Upper lobe of left lung (tissue), 6 donors: ENCODE measurements at regions not wholly inside any gene's neighbourhood (a gene's known extent, or its start where the extent isn't known, plus 50 kb on each side); places are given as distances from the start of the nearest gene placed in this dataset.

Experiments
- ATAC-seq, 2 donors: fragments of 200-7000 bp; cut with Tn5 transposase; one replicate each; pipeline ENCODE4 v1.9.1; 2022; ENCODE audit warnings: mild to moderate bottlenecking in 2 of 2, moderate library complexity in 2 of 2; ENCODE audit not compliant: low FRiP score in 2 of 2
- DNase-seq, 2 donors: peaks; one replicate each; pipeline ENCODE4 v3.0.0-alpha.2; 2019 to 2020
- H3K27ac ChIP-seq, 4 donors: fragments of 200-600 bp; sonication (generic); one replicate each; pipeline ENCODE4 v1.5.1; 2016 to 2019
- H3K27me3 ChIP-seq, 4 donors: fragments of 200-600 bp; sonication (generic); one replicate each; pipeline ENCODE4 v1.5.1; 2017 to 2019
- H3K36me3 ChIP-seq, 4 donors: fragments of 200-600 bp; sonication (generic); one replicate each; pipeline ENCODE4 v1.5.1; 2016 to 2019
- H3K4me1 ChIP-seq, 4 donors: fragments of 200-600 bp; sonication (generic); one replicate each; pipeline ENCODE4 v1.5.1; 2018 to 2019
- H3K4me3 ChIP-seq, 4 donors: fragments of 200-600 bp; sonication (generic); one replicate each; pipeline ENCODE4 v1.5.1; 2017 to 2019; ENCODE audit warnings: mild to moderate bottlenecking in 2 of 4, moderate library complexity in 1 of 4
- H3K9me3 ChIP-seq, 4 donors: fragments of 200-600 bp; sonication (generic); one replicate each; pipeline ENCODE4 v1.5.1; 2018 to 2019
- CTCF ChIP-seq, 6 experiments: fragments of 450-650 bp in 4 of 6; fragments of 200-600 bp in 2 of 6; sonication (generic) in 2 of 6; IDR thresholded peaks; one replicate each; pipeline ENCODE4 v1.5.1; 2016 to 2019; ENCODE audit warnings: antibody characterized with exemption in 6 of 6
- EP300 ChIP-seq, 4 donors: sonication (generic); formaldehyde crosslinking; IDR thresholded peaks; one replicate each; pipeline ENCODE4 v1.5.1; 2017; ENCODE audit warnings: antibody characterized with exemption in 4 of 4, control low read depth in 2 of 4
- POLR2A ChIP-seq, 4 donors: fragments of 450-650 bp; IDR thresholded peaks; one replicate each; pipeline ENCODE4 v1.5.1; 2016 to 2017; ENCODE audit warnings: antibody characterized with exemption in 4 of 4, mild to moderate bottlenecking in 2 of 4
- POLR2AphosphoS5 ChIP-seq, 2 donors: sonication (generic); formaldehyde crosslinking; IDR thresholded peaks; one replicate each; pipeline ENCODE4 v1.5.1; 2017; ENCODE audit warnings: antibody characterized with exemption in 2 of 2
- WGBS, 2 donors: methylation state at CpG; one replicate each; pipeline ENCODE4 v1.1.5; 2017 to 2018; 5-methylcytosine and 5-hydroxymethylcytosine counted together
- donor health status: DM: no; HTN: no; CAD: no; lungs with moderate emphysema.
- donor health status: DM: no; HTN: yes; CAD: no; lungs with severe emphysema.

GRCh38 chr18:46293742-46294181 lies 189.6 kb downstream of the HAUS1 start:
- peak; percentile 13 to 35 for ATAC-seq
- 13 to 43% methylated on average over 3 to 5 of the region's 5 CpGs for WGBS, 2 donors
- peak in 1 of 2 donors; percentile 51 for DNase-seq
- H3K9me3 ChIP-seq: no peaks in the 10 kb centered on the region
- no peaks in the 10 kb centered on the region for H3K36me3 ChIP-seq
- no peak overlapping the region for H3K4me3 ChIP-seq
- TF ChIP-seq EP300 (IDR thresholded peaks at IDR 0.05) (peak in 1 of 4 donors; percentile 48), CTCF (IDR thresholded peaks at IDR 0.05) (no peak)
- H3K4me1 ChIP-seq: peaks cover 0 to 19% (median 5%) of the 10 kb centered on the region in 4 donors
- no peaks in the 10 kb centered on the region for H3K27me3 ChIP-seq
- H3K27ac ChIP-seq: peak overlapping the region in 3 of 4 donors; percentile 17 to 40 (median 34)

- no peaks in the 10 kb centered on the region for H3K9me3 ChIP-seq
- H3K36me3 ChIP-seq: no peaks in the 10 kb centered on the region
- peaks cover 0 to 19% (median 5%) of the 10 kb centered on the region in 4 donors for H3K4me1 ChIP-seq
- H3K27me3 ChIP-seq: no peaks in the 10 kb centered on the region
- 49 to 64% methylated on average over 3 of the region's 3 CpGs for WGBS, 2 donors
- DNase-seq (peak in 1 of 2 donors; percentile 65), ATAC-seq (peak; percentile 12 to 43)
- TF ChIP-seq POLR2AphosphoS5 (IDR thresholded peaks at IDR 0.05) (peak in 1 of 2 donors; percentile 11), POLR2A (IDR thresholded peaks at IDR 0.05) (no peak), EP300 (IDR thresholded peaks at IDR 0.05) (peak in 1 of 4 donors; percentile 58)
- H3K4me3 ChIP-seq: no peak overlapping the region
- H3K27ac ChIP-seq: peak overlapping the region in 3 of 4 donors; percentile 26 to 40 (median 34)
Measured at GRCh38 chr18:46294318-46294717, 190.1 kb downstream of the HAUS1 start.

- 94 to 100% methylated on average over 1 to 5 of the region's 5 CpGs for WGBS, 2 donors
- ATAC-seq: no peak
- no peak for DNase-seq
- H3K4me3 ChIP-seq: no peak overlapping the region
- no peaks in the 10 kb centered on the region for H3K27me3 ChIP-seq
- TF ChIP-seq CTCF (IDR thresholded peaks at IDR 0.05) (no peak), POLR2A (IDR thresholded peaks at IDR 0.05) (no peak)
- peaks cover 0 to 19% (median 5%) of the 10 kb centered on the region in 4 donors for H3K4me1 ChIP-seq
- H3K36me3 ChIP-seq: no peaks in the 10 kb centered on the region
- H3K27ac ChIP-seq: peak overlapping the region in 1 of 4 donors; percentile 26
- no peaks in the 10 kb centered on the region for H3K9me3 ChIP-seq
Measured at GRCh38 chr18:46294751-46295150, 190.6 kb downstream of the HAUS1 start.

- 83 to 88% methylated on average over 7 of the region's 7 CpGs for WGBS, 2 donors
- DNase-seq: no peak
- no peak for ATAC-seq
Measured at GRCh38 chr18:46295416-46295815, 191.2 kb downstream of the HAUS1 start.

GRCh38 chr18:46296656-46297055 lies 192.5 kb downstream of the HAUS1 start:
- DNase-seq: no peak
- TF ChIP-seq CTCF (IDR thresholded peaks at IDR 0.05): no peak
- TF ChIP-seq EP300 (IDR thresholded peaks at IDR 0.05): no peak
- no peak for TF ChIP-seq POLR2AphosphoS5 (IDR thresholded peaks at IDR 0.05)
- TF ChIP-seq POLR2A (IDR thresholded peaks at IDR 0.05): no peak
- 81% methylated on average over 4 of the region's 4 CpGs for WGBS, 2 donors
- Histone ChIP-seq H3K36me3 (no peaks in the 10 kb centered on the region), H3K4me1 (peaks cover 0 to 19% (median 5%) of the 10 kb centered on the region in 4 donors), H3K27ac (peak overlapping the region in 1 of 4 donors; percentile 46), H3K9me3 (no peaks in the 10 kb centered on the region), H3K4me3 (no peak overlapping the region), H3K27me3 (no peaks in the 10 kb centered on the region)
- no peak for ATAC-seq

More at GRCh38 chr18:46295416-46295815, 191.2 kb downstream of the HAUS1 start:
- H3K27ac ChIP-seq: no peak overlapping the region
- peaks cover 0 to 19% (median 5%) of the 10 kb centered on the region in 4 donors for H3K4me1 ChIP-seq
- TF ChIP-seq POLR2A (IDR thresholded peaks at IDR 0.05): no peak
- no peak for TF ChIP-seq POLR2AphosphoS5 (IDR thresholded peaks at IDR 0.05)
- no peaks in the 10 kb centered on the region for H3K36me3 ChIP-seq
- H3K27me3 ChIP-seq: no peaks in the 10 kb centered on the region
- H3K9me3 ChIP-seq: no peaks in the 10 kb centered on the region
- H3K4me3 ChIP-seq: no peak overlapping the region

- Histone ChIP-seq H3K36me3 (no peaks in the 10 kb centered on the region), H3K4me1 (peaks cover 0 to 19% (median 5%) of the 10 kb centered on the region in 4 donors), H3K27ac (peak overlapping the region in 1 of 4 donors; percentile 46), H3K27me3 (no peaks in the 10 kb centered on the region), H3K4me3 (no peak overlapping the region), H3K9me3 (no peaks in the 10 kb centered on the region)
- WGBS, 2 donors: 38 to 69% methylated on average over 1 of the region's 1 CpG
- ATAC-seq: peak; percentile 5 to 62
- TF ChIP-seq EP300 (IDR thresholded peaks at IDR 0.05): no peak
- TF ChIP-seq POLR2AphosphoS5 (IDR thresholded peaks at IDR 0.05): no peak
- TF ChIP-seq POLR2A (IDR thresholded peaks at IDR 0.05): no peak
- TF ChIP-seq CTCF (IDR thresholded peaks at IDR 0.05): no peak
- peak in 1 of 2 donors; percentile 53 for DNase-seq
Measured at GRCh38 chr18:46297124-46297523, 192.9 kb downstream of the HAUS1 start.
